ENCODE measurements at regions not wholly inside any gene's neighbourhood (a gene's known extent, or its start where the extent isn't known, plus 50 kb on each side); places are given as distances from the start of the nearest gene placed in this dataset.
A peak's percentile ranks its signal among the peaks of the same experiment; 100 is the strongest.
"Not testable (repeated sequence)": the region's sequence is repeated elsewhere in the genome, so short reads cannot be mapped to it uniquely, and the experiment has no call there.

- TF ChIP-seq, protein P1, sequence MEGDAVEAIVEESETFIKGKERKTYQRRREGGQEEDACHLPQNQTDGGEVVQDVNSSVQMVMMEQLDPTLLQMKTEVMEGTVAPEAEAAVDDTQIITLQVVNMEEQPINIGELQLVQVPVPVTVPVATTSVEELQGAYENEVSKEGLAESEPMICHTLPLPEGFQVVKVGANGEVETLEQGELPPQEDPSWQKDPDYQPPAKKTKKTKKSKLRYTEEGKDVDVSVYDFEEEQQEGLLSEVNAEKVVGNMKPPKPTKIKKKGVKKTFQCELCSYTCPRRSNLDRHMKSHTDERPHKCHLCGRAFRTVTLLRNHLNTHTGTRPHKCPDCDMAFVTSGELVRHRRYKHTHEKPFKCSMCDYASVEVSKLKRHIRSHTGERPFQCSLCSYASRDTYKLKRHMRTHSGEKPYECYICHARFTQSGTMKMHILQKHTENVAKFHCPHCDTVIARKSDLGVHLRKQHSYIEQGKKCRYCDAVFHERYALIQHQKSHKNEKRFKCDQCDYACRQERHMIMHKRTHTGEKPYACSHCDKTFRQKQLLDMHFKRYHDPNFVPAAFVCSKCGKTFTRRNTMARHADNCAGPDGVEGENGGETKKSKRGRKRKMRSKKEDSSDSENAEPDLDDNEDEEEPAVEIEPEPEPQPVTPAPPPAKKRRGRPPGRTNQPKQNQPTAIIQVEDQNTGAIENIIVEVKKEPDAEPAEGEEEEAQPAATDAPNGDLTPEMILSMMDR (conservative IDR thresholded peaks at IDR 0.05; ENCODE audit: control insufficient read depth, insufficient read depth, low read depth, low read length), result no peak
- no peak overlapping the region for H3K4me3 ChIP-seq (ENCODE audit: control insufficient read depth, low read depth, low read length)
- DNase-seq (ENCODE audit: low read depth), result no peak
Measured at GRCh38 chr9:72444435-72444834, 77.0 kb upstream of the TMC1 start.

- no peak overlapping the region for H3K4me3 ChIP-seq (ENCODE audit: control insufficient read depth, low read depth, low read length)
- DNase-seq (ENCODE audit: low read depth), result peak; percentile 10
- TF ChIP-seq, protein P1 (conservative IDR thresholded peaks at IDR 0.05; ENCODE audit: control insufficient read depth, insufficient read depth, low read depth, low read length), result no peak
Measured at GRCh38 chr9:72443855-72444254, 77.6 kb upstream of the TMC1 start.

GRCh38 chr9:72441848-72442607 lies 77.0 kb upstream of the ZFAND5 start:
- DNase-seq (ENCODE audit: low read depth), result peak; percentile 77
- TF ChIP-seq, protein P1 (conservative IDR thresholded peaks at IDR 0.05; ENCODE audit: control insufficient read depth, insufficient read depth, low read depth, low read length), result no peak
- H3K4me3 ChIP-seq (ENCODE audit: control insufficient read depth, low read depth, low read length), result no peak overlapping the region

DNA sequence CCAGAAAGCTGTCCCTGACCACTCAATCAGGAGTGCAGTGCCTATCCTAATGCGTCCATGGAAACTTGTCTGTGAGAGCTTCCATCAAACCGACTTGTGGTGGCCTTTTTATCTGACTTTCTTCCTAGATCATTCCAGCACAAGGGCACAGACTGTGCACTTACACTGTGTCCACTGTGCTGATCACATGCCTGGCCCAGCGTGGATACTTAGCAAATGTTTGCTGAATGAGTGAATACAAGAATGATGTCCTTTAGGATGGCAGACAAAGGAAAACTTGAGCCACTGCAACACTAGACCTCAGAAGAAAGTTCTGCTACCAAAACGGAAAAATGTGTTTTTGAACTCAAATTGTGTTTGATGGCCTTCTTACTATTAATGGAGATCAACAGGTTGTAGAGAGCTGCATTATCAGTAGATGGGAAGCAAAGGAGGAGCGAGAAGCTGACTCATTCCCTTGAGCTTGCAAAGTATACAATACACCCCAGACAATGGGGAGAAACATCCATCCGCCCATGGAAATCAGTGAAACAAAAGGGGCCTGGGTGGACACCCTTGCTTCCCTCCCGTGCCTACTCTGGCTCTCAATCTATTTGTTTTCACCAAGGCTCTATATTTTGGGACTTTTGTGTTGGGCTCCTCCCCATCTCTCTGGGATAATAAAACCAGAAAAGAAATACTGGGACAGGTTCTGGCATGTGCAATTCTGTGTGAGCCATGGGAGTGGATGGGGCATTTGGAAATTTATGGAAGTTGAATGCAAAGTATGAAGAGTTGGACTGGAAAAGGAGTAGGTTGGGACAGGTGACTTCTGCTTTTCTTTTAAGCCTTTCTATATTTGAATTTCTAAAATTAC lies 76.2 kb upstream of the ZFAND5 start:
- H3K4me3 ChIP-seq (ENCODE audit: control insufficient read depth, low read depth, low read length), result no peak overlapping the region
- TF ChIP-seq, protein P1 (conservative IDR thresholded peaks at IDR 0.05; ENCODE audit: control insufficient read depth, insufficient read depth, low read depth, low read length), result no peak
- no peak for DNase-seq (ENCODE audit: low read depth)

DNA sequence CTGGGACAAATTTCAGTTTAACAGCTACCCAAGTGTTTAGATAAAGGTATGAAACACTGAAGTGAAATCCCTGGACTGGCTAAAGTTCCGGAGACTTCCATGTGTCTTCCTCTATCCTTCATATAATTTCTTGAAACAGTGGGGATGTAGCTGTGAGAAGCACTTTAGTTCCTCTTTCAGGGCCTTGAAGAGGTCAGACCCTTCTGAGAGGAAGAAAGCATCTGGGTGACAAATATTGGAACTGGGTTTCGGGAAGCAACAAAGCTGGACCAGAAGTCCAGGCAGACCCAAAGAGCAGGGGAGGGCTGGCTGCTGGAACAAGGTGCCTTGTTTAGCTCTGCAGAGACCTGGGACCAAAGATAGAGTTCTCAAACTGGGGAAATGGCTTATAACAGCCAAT lies 75.4 kb upstream of the ZFAND5 start:
- H3K4me3 ChIP-seq (ENCODE audit: control insufficient read depth, low read depth, low read length), result no peak overlapping the region
- no peak for DNase-seq (ENCODE audit: low read depth)
- TF ChIP-seq, protein P1 (conservative IDR thresholded peaks at IDR 0.05; ENCODE audit: control insufficient read depth, insufficient read depth, low read depth, low read length), result no peak

DNA sequence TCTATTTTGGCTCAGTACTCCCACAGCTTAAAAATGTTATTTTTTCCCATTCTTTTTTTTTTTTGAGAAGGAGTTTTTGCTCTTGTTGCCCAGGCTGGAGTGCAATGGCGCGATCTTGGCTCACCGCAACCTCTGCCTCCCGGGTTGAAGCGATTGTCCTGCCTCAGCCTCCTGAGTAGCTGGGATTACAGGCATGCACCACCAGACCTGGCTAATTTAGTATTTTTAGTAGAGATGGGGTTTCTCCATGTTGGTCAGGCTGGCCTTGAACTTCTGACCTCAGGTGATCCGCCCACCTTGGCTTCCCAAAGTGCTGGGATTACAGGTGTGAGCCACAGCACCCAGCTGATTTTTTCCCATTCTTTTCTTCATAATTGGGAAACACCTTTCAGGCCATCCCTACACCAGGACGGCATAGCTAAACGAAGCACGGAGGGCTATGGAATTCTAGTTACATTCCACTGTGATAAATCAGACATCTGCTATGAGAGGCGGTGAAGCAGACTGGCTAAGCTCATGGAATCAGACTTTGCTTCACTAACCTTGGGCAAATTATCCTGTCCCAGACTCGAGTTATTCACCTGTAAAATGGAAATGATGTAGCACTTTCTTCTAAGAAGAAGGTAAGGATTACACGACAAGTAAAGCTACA lies 68.7 kb upstream of the ZFAND5 start:
- peak; percentile 22 for DNase-seq (ENCODE audit: low read depth)
- H3K4me3 ChIP-seq (ENCODE audit: control insufficient read depth, low read depth, low read length), result not testable (repeated sequence)

- TF ChIP-seq, protein P1 (conservative IDR thresholded peaks at IDR 0.05; ENCODE audit: control insufficient read depth, insufficient read depth, low read depth, low read length), result no peak
- H3K4me3 ChIP-seq (ENCODE audit: control insufficient read depth, low read depth, low read length), result no peak overlapping the region
- no peak for DNase-seq (ENCODE audit: low read depth)
Measured at GRCh38 chr9:72431036-72431435, 66.0 kb upstream of the ZFAND5 start.
